ENCODE measurements at regions not wholly inside any gene's neighbourhood (a gene's known extent, or its start where the extent isn't known, plus 50 kb on each side); places are given as distances from the start of the nearest gene placed in this dataset.

GRCh38 chr2:2926009-2926857 lies 451.4 kb downstream of the EIPR1 start:
- no peaks in the 10 kb centered on the region for H3K4me1 ChIP-seq (ENCODE audit: control insufficient read depth, insufficient read depth, low read length)

More at GRCh38 chr2:2926009-2926857, 451.4 kb downstream of the EIPR1 start:
- dilution Hi-C loops (cut with HindIII; ENCODE audit: low sequenced_read_pairs, unreplicated experiment): no loop called here
- Histone ChIP-seq H4K5ac (ENCODE audit: low read depth, low read length) (no peak overlapping the region), H3K27ac (ENCODE audit: insufficient read depth, low read length) (no peak overlapping the region), H4K91ac (ENCODE audit: insufficient read depth, low read depth, low read length) (no peak overlapping the region), H3K14ac (replicated peaks; ENCODE audit: low read depth, low read length) (no peak overlapping the region), H3K4me3 (ENCODE audit: insufficient read depth, low read depth, low read length) (no peak overlapping the region), H4K20me1 (ENCODE audit: insufficient read depth, low read length) (no peaks in the 10 kb centered on the region), H3K9me1 (ENCODE audit: insufficient read depth, low read length) (no peaks in the 10 kb centered on the region), H3K18ac (ENCODE audit: low read depth, low read length) (no peak overlapping the region), H2BK5ac (ENCODE audit: low read depth, low read length, poor library complexity, severe bottlenecking) (no peak overlapping the region), H3K79me1 (ENCODE audit: low read depth in 1 of 2, low read length in 2 of 2) (no peaks in the 10 kb centered on the region), H2BK20ac (ENCODE audit: low read depth, low read length) (no peak overlapping the region), H2AK5ac (ENCODE audit: low read depth, low read length) (no peak overlapping the region), H3K36me3 (ENCODE audit: control insufficient read depth, insufficient read depth, low read length) (no peaks in the 10 kb centered on the region), H3K9ac (ENCODE audit: low read depth, low read length) (no peak overlapping the region), H2BK120ac (ENCODE audit: low read depth, low read length) (no peak overlapping the region), H3K27me3 (ENCODE audit: control insufficient read depth, insufficient read depth, low read length) (no peaks in the 10 kb centered on the region), H3K23ac (ENCODE audit: low read depth, low read length) (no peak overlapping the region), H3K56ac (ENCODE audit: extremely low read depth, insufficient read depth, low read length) (no peak overlapping the region), H3K9me3 (ENCODE audit: control insufficient read depth, insufficient read depth, low read length) (peaks cover 23% of the 10 kb centered on the region), H2BK15ac (ENCODE audit: low read depth, low read length) (no peak overlapping the region), H3K4ac (ENCODE audit: low read depth, low read length) (no peak overlapping the region), H2AFZ (replicated peaks; ENCODE audit: low read length, poor library complexity) (no peak overlapping the region), H4K8ac (ENCODE audit: low read depth in 2 of 2, low read length in 2 of 2) (no peak overlapping the region), H2AK9ac (replicated peaks; ENCODE audit: low read depth, low read length, poor library complexity) (no peak overlapping the region), H3K4me2 (ENCODE audit: low read depth, low read length) (no peak overlapping the region)
- ATAC-seq (ENCODE audit: low read depth) (no peak), DNase-seq (no peak)
- BruUV-seq (replicated peaks): no TSS peak
- POLR2A ChIA-PET (ENCODE audit: unreplicated experiment): no interaction called here
- in situ Hi-C loops (cut with MboI; ENCODE audit: low sequenced_read_pairs): no loop called here
- intact Hi-C loops (cut with micrococcal nuclease): no loop called here
- no peak for TF ChIP-seq RAD21 (IDR thresholded peaks at IDR 0.05; ENCODE audit: low read length)
- no peak for TF ChIP-seq CHD1 (IDR thresholded peaks at IDR 0.05; ENCODE audit: low read depth, low read length)
- TF ChIP-seq MAZ (IDR thresholded peaks at IDR 0.05; ENCODE audit: borderline replicate concordance, low read depth, low read length): no peak
- TF ChIP-seq SMC3 (IDR thresholded peaks at IDR 0.05; ENCODE audit: low read depth, low read length): no peak
- TF ChIP-seq USF2 (IDR thresholded peaks at IDR 0.05; ENCODE audit: low read depth, low read length): no peak
- CTCF ChIA-PET: no interaction called here
- no CpG with 5 or more reads among the region's 3 CpGs for WGBS, 2 experiments (ENCODE audit: extremely low coverage in 2 of 2, insufficient read length in 1 of 2)
